ENCODE measurements at regions not wholly inside any gene's neighbourhood (a gene's known extent, or its start where the extent isn't known, plus 50 kb on each side); places are given as distances from the start of the nearest gene placed in this dataset.

DNA sequence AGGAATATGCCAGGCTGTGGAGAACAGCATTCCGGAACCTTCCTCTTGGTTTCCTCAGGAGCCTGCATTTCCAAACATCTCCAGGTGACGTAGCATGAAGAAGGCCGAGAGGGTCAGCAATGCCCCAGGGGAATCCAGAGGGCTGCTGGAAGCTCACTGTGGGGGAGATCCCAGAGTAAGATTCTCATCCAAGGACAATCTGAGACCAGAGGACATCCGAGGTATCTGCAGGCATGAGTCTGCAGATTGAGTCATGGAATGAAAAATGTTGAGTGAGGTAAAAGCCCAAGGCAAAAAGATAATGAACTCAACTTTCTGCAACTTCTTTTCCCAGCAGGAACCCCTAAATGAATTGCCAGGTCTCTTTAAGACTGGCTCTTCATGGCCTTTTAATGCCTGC is 73.5 kb downstream of the KIF4B start:
- H3K79me2 ChIP-seq (ENCODE audit: control insufficient read depth, insufficient read depth, low read length), result no peaks in the 10 kb centered on the region
- ChIA-PET POLR2A (no interaction called here), CTCF (ENCODE audit: low intra/inter-chr PET ratio) (no interaction called here)
- H3K27ac ChIP-seq (ENCODE audit: extremely low read depth, low read depth, low read length), result no peak overlapping the region
- intact Hi-C loops (cut with micrococcal nuclease), result no loop called here
- DNase-seq (ENCODE audit: extremely low read depth in 1 of 4, low spot score in 3 of 4) (no peak), FAIRE-seq (no peak), ATAC-seq (no peak)
- no peaks in the 10 kb centered on the region for H4K20me1 ChIP-seq (replicated peaks; ENCODE audit: control insufficient read depth, insufficient read depth, low read length)
- no peak overlapping the region for H3K9ac ChIP-seq (ENCODE audit: insufficient read depth in 1 of 2, low read depth in 2 of 2, low read length in 2 of 2)
- H3K4me3 ChIP-seq, result no peak overlapping the region
- no TSS peak for BruUV-seq (replicated peaks)
- no peaks in the 10 kb centered on the region for H3K4me1 ChIP-seq (replicated peaks in 1 of 2; ENCODE audit: control insufficient read depth in 2 of 2, insufficient read depth in 2 of 2, low read length in 2 of 2)
- H3K9me1 ChIP-seq (ENCODE audit: control insufficient read depth, insufficient read depth, low read length), result no peaks in the 10 kb centered on the region
- in situ Hi-C loops (cut with MboI), result no loop called here
- no peaks in the 10 kb centered on the region for H3K36me3 ChIP-seq (ENCODE audit: control insufficient read depth, insufficient read depth, low read length)
- H3K4me2 ChIP-seq (ENCODE audit: insufficient read depth, low read length), result no peak overlapping the region
- no peak overlapping the region for H2AFZ ChIP-seq (ENCODE audit: low read depth, low read length)
- TF ChIP-seq SNRNP70 (optimal IDR thresholded peaks at IDR 0.05; ENCODE audit: low read depth, low read length), result no peak
- no peak for TF ChIP-seq MAFF (IDR thresholded peaks at IDR 0.05; ENCODE audit: low read length)
- TF ChIP-seq PKNOX1 (IDR thresholded peaks at IDR 0.05), result no peak
- TF ChIP-seq NFRKB (IDR thresholded peaks at IDR 0.05; ENCODE audit: low read depth), result no peak
- TF ChIP-seq LCOR (CRISPR knock-in tag; IDR thresholded peaks at IDR 0.05), result no peak
- no peak for TF ChIP-seq RBBP5 (IDR thresholded peaks at IDR 0.05; ENCODE audit: borderline replicate concordance, insufficient read depth, low read length, poor library complexity, severe bottlenecking)
- no peak for TF ChIP-seq ZNF280A (IDR thresholded peaks at IDR 0.05; ENCODE audit: low read depth, partially characterized antibody)
- TF ChIP-seq JUNB (CRISPR knock-in tag; conservative IDR thresholded peaks at IDR 0.05), result no peak
- TF ChIP-seq ZC3H11A (IDR thresholded peaks at IDR 0.05; ENCODE audit: low read depth, low read length), result no peak
- TF ChIP-seq POU5F1 (IDR thresholded peaks at IDR 0.05; ENCODE audit: borderline replicate concordance, low read depth, low read length, partially characterized antibody), result no peak
- TF ChIP-seq NCOA6 (IDR thresholded peaks at IDR 0.05), result no peak
- TF ChIP-seq ZNF717 (CRISPR knock-in tag; IDR thresholded peaks at IDR 0.05), result no peak
- no peak for TF ChIP-seq NFIX (CRISPR knock-in tag; IDR thresholded peaks at IDR 0.05; ENCODE audit: low read depth)
- no peak for TF ChIP-seq TOE1 (IDR thresholded peaks at IDR 0.05; ENCODE audit: borderline replicate concordance)
- TF ChIP-seq TOE1 (CRISPR knock-in tag; IDR thresholded peaks at IDR 0.05; ENCODE audit: borderline replicate concordance, low read depth), result no peak
- 3% methylated on average over 4 of the region's 4 CpGs for WGBS (ENCODE audit: insufficient coverage, low coverage, missing lambda C conversion rate)
- H3K9me3 ChIP-seq (replicated peaks; ENCODE audit: control insufficient read depth, insufficient read depth, low read depth, low read length), result no peaks in the 10 kb centered on the region
- H3K27me3 ChIP-seq (ENCODE audit: control insufficient read depth in 2 of 2, insufficient read depth in 2 of 2, low read length in 2 of 2), result no peaks in the 10 kb centered on the region
